ENCODE measurements at regions not wholly inside any gene's neighbourhood (a gene's known extent, or its start where the extent isn't known, plus 50 kb on each side); places are given as distances from the start of the nearest gene placed in this dataset.
"Not testable (repeated sequence)": the region's sequence is repeated elsewhere in the genome, so short reads cannot be mapped to it uniquely, and the experiment has no call there.

DNA sequence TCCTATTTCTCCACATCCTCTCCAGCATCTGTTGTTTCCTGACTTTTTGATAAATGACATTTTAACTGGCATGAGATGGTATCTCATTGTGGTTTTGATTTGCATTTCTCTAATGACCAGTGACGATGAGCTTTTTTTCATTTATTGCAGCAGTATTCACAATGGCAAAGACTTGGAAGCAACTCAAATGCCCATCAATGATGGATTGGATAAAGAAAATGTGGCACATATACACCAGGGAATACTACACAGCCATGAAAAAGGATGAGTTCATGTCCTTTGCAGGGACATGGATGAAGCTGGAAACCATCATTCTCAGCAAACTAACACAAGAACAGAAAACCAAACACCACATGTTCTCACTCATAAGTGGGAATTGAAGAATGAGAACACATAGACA is 329.0 kb upstream of the DAB2 start:
- TF ChIP-seq POLR2A (IDR thresholded peaks at IDR 0.05), result not testable (repeated sequence)
- TF ChIP-seq, protein P1, sequence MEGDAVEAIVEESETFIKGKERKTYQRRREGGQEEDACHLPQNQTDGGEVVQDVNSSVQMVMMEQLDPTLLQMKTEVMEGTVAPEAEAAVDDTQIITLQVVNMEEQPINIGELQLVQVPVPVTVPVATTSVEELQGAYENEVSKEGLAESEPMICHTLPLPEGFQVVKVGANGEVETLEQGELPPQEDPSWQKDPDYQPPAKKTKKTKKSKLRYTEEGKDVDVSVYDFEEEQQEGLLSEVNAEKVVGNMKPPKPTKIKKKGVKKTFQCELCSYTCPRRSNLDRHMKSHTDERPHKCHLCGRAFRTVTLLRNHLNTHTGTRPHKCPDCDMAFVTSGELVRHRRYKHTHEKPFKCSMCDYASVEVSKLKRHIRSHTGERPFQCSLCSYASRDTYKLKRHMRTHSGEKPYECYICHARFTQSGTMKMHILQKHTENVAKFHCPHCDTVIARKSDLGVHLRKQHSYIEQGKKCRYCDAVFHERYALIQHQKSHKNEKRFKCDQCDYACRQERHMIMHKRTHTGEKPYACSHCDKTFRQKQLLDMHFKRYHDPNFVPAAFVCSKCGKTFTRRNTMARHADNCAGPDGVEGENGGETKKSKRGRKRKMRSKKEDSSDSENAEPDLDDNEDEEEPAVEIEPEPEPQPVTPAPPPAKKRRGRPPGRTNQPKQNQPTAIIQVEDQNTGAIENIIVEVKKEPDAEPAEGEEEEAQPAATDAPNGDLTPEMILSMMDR (IDR thresholded peaks at IDR 0.05), result not testable (repeated sequence)

All from uterus (tissue), 2 donors.